Motor neuron (in vitro differentiated cells): ENCODE measurements at regions not wholly inside any gene's neighbourhood (a gene's known extent, or its start where the extent isn't known, plus 50 kb on each side); places are given as distances from the start of the nearest gene placed in this dataset.
"Not testable (repeated sequence)": the region's sequence is repeated elsewhere in the genome, so short reads cannot be mapped to it uniquely, and the experiment has no call there.

Source experiments
- ATAC-seq, 8 experiments: fragments of 200-7000 bp; cut with Tn5 transposase; replicated peaks in 6 of 8; 2 replicates each; pipeline ENCODE4 v1.8.0; 2021; ENCODE audit warnings: mild to moderate bottlenecking in 8 of 8, moderate library complexity in 8 of 8
- H3K27ac ChIP-seq, 2 donors: fragments of 250-450 bp; sonication (Bioruptor Pico); 2 replicates each; pipeline ENCODE4 v1.9.0; 2021; ENCODE audit warnings: antibody characterized with exemption in 2 of 2, mild to moderate bottlenecking in 2 of 2, moderate library complexity in 1 of 2
- H3K4me1 ChIP-seq, 2 donors: fragments of 250-450 bp; sonication (Bioruptor Pico); replicated peaks in 1 of 2; 2 replicates each; pipeline ENCODE4 v1.6.1; 2021; ENCODE audit warnings: antibody characterized with exemption in 2 of 2, mild to moderate bottlenecking in 2 of 2, moderate library complexity in 1 of 2
- H3K4me3 ChIP-seq, 5 donors: fragments of 250-450 bp; sonication (Bioruptor Pico); 2 replicates each; pipeline ENCODE4 v1.9.0; 2021; ENCODE audit warnings: antibody characterized with exemption in 5 of 5, mild to moderate bottlenecking in 5 of 5, moderate library complexity in 4 of 5
- WGBS, 10 experiments: fragments of 450-650 bp; shearing (Covaris generic); methylation state at CpG; one replicate each; pipeline ENCODE4 v1.0.0; 2022; 5-methylcytosine and 5-hydroxymethylcytosine counted together
- in situ Hi-C, 9 experiments: fragments of 400-800 bp; cut with MboI; loops; one replicate each; pipeline ENCODE4 v1.15.0; 2021; ENCODE audit warnings: low sequenced_read_pairs in 9 of 9, low pct_unique_long_range_greater_than_20kb in 2 of 9; ENCODE audit not compliant: unreplicated experiment in 9 of 9

DNA sequence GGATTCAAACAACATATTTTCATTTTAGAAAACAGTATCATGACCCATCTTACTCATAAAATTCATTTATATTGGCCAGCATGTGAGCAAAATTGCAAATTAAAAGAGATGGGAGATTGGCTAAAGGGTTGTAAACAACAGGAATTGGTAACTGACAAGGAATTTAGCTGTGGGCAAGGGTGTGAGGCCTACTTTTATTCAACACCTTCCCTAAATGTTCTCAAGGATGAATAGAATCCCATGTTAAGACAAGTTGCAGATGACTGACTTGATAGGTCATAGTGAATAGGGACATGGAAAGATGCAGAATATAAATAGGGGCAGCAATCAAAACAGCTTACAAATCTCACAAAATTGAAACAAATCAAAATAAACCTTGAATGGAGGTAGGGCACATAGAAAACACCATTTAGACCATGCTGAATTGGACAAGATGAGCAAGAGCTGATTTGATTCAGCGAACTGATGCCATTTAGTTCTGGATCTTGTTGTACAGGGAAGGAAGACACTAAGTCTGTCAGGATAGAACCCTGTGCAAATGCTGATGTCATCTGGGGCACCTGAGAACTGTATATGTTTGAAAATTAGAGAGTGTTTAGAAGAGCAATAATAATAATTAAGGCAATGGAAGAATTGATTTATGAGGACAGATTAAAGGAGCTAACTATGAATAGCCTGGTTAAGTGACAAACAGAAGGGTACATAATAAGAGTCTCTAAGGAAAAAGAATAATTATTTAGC lies 509.7 kb downstream of the ZEB2 start:
- Histone ChIP-seq H3K27ac (no peak overlapping the region), H3K4me1 (peaks cover 2 to 10% of the 10 kb centered on the region in 2 donors), H3K4me3 (no peak overlapping the region)
- 89 to 100% (median 100%) methylated on average over 1 of the region's 1 CpG; no CpG with 5 or more reads in 3 of the 10 experiments for WGBS, 10 experiments
- peak in 6 of 8 experiments; percentile 21 to 86 (median 60) for ATAC-seq
- in situ Hi-C loops = no loop called here

DNA sequence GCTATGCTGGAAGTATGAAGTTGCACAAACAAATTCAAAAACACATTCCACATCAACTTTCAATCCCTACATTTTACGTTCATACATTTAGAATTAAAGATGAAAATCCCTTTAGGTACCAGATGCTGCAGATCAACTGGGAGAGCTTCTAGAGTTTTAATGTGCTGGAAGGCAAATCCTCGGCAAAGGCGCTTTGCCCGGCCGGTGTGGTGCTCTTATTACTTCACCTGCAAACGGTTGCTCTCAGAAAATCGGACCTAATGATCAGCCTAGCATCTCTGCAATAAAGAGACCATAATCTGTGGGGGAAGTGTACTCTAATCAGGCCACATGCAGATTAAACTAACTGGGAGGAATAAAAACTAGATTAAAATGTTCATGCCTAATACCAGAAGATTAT lies 513.8 kb downstream of the ZEB2 start:
- 88 to 100% (median 94%) methylated on average over 1 to 7 of the region's 7 CpGs; no CpG with 5 or more reads in 1 of the 10 experiments for WGBS, 10 experiments
- in situ Hi-C loops = no loop called here
- no peak overlapping the region for H3K27ac ChIP-seq

DNA sequence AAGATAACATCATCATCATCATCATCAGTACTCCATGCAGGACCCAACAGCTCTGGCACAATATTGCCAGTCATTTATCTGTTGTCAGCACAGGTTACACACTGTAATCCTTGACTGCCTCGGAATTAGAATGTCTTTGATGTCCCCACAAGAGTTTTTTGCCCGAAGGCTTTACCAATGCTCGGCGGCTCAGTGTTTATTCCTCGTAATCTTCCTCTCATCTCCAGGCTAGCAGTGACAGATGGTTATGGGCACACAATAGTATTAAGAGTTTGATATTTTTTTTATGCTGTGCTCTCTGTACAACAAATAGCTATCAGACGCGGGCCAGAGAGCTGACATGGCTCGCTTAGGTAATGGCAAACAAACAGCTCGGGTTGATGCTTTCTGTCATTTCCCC lies 515.2 kb downstream of the ZEB2 start:
- Histone ChIP-seq H3K4me1 (peaks cover 0 to 5% of the 10 kb centered on the region in 2 donors), H3K27ac (no peak overlapping the region), H3K4me3 (no peak overlapping the region)
- in situ Hi-C loops = no loop called here
- peak in 5 of 8 experiments; percentile 38 to 70 (median 52) for ATAC-seq
- 68 to 100% (median 90%) methylated on average over 1 to 9 of the region's 9 CpGs; no CpG with 5 or more reads in 2 of the 10 experiments for WGBS, 10 experiments

More for the DNA sequence above, 513.8 kb downstream of the ZEB2 start:
- Histone ChIP-seq H3K4me1 (peaks cover 7 to 9% of the 10 kb centered on the region in 2 donors), H3K4me3 (no peak overlapping the region)
- ATAC-seq = no peak

DNA sequence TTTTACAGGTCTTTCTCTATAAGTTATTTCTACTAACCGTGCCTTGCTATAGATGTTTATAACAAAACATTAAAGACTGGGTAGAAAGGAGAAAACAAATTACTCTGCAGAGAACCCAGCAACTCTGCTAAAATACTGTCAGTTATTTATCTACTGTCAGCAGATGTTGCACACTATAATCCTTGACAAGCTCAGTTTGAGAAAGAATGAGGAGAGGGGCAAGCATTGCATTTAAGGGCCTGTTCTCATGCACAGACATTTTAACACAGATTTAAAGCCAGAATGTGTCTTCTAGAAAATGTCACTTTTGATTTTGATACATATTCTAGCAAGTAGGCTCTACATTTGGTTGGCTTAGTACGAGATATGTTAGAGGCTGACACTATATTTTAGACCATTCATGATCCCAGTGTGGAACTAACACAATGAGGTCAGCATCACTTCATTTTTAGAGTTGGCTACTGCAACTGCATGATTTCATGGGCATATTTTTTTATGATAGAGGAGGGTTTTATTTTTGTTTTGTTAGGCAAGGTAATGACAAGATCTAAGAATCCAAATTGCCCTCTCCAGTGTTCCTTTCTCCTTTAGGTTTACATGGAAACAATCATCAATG lies 516.4 kb downstream of the ZEB2 start:
- 56 to 100% (median 89%) methylated on average over 1 to 2 of the region's 2 CpGs for WGBS, 10 experiments
- in situ Hi-C loops = no loop called here
- H3K4me3 ChIP-seq = no peak overlapping the region
- H3K27ac ChIP-seq = no peak overlapping the region
- peaks cover 0 to 5% of the 10 kb centered on the region in 2 donors for H3K4me1 ChIP-seq
- ATAC-seq = peak in 2 of 8 experiments; percentile 41 to 43

DNA sequence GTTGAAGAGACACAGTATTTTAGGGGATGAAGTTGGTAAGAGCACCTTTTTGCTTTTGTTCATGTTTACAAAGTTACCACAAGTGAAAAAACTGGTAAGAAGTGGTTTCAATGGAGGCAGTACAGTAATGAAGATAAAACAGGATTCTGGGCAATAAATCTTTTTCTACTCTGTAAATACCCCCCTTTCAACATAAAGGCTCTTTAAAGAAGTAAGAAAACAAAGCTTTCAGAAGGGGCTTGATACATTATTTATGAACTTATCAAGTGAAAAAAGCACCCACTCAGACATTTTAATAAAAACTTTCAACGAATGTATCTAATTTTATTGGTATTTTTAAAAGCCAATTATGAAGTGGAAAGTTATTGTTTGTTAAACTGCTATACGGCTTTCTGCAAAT lies 522.9 kb downstream of the ZEB2 start:
- ATAC-seq = peak in 2 of 8 experiments; percentile 29 to 30
- WGBS, 10 experiments = 43 to 77% (median 69%) methylated on average over 1 to 2 of the region's 2 CpGs; no CpG with 5 or more reads in 1 of the 10 experiments
- H3K27ac ChIP-seq = no peak overlapping the region
- peaks cover 2 to 9% of the 10 kb centered on the region in 2 donors for H3K4me1 ChIP-seq
- no peak overlapping the region for H3K4me3 ChIP-seq
- in situ Hi-C loops = no loop called here

DNA sequence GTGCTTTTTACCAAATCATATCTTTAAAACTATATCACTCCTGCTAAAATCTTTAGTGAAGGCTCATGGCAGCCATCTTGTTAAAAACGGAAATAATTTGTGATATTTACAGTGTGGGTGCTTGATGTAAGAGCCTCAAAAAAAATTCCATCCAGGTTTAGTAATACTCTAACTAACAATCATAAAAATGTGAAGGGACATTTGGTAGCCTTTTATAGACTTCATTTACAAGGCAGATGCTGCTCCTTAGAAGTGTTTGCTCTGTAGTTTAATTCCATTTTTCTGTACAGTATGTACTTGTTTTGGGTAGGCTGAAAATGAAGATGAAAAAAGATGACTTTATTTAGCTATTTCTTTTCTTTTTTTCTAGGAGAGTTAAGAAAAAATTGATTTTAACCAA lies 525.0 kb downstream of the ZEB2 start:
- in situ Hi-C loops = no loop called here
- Histone ChIP-seq H3K4me1 (peaks cover 2 to 9% of the 10 kb centered on the region in 2 donors), H3K4me3 (no peak overlapping the region), H3K27ac (no peak overlapping the region)
- ATAC-seq = no peak
- WGBS, 10 experiments = 29 to 100% (median 83%) methylated on average over 1 of the region's 1 CpG; no CpG with 5 or more reads in 4 of the 10 experiments

DNA sequence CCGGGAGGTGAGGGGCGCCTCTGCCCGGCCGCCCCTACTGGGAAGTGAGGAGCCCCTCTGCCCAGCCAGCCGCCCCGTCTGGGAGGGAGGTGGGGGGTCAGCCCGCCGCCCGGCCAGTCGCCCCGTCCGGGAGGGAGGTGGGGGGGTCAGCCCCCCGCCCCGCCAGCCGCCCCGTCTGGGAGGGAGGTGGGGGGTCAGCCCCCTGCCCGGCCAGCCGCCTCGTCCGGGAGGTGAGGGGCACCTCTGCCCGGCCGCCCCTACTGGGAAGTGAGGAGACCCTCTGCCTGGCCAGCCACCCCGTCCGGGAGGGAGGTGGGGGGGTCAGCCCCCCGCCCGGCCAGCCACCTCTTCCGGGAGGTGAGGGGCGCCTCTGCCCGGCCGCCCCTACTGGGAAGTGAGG lies 528.3 kb downstream of the ZEB2 start:
- in situ Hi-C loops, H3K4me3 ChIP-seq, ATAC-seq, H3K27ac ChIP-seq, H3K4me1 ChIP-seq: not testable (repeated sequence)
- no CpG with 5 or more reads among the region's 30 CpGs for WGBS, 10 experiments

DNA sequence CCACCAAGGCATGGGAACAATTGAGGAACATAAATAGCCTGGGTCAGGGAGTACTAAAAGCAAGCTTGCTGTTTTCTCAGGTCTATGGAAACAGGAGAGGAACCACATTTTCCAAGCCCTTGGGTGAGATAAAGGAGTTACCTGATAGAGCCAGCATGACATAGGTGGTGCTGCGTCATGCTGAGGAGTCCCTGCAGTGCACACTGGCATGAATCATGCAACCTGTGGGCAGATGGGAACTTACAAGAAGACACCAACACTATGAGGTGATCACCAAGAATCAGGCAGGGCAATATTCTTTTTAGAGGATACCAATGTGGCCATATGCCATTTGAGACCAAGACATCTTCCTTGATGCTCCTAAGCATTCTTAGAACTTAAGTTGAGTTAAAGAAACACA lies 531.8 kb downstream of the ZEB2 start:
- WGBS, 10 experiments = 100% methylated on average over 1 of the region's 1 CpG; no CpG with 5 or more reads in 6 of the 10 experiments
- no peak for ATAC-seq
- in situ Hi-C loops = no loop called here

DNA sequence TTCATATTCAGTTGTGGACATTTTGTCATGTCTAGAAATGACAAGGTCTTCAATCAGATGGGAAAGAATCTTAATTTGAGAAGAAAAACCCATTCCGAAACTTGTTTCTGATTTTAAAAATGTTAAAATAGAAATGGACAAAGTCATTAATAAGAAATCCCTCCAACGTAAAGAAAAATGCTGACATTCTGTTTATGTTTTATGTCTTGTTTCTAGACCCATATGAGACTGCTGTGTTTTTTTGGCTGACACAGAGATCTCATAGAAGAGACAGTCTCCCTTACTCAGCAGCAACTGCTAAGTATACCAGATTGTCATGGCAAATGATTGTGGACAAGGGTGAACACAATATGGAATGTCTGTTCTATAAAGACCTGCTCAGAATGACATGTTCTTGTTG lies 538.5 kb downstream of the ZEB2 start:
- Histone ChIP-seq H3K27ac (no peak overlapping the region), H3K4me3 (no peak overlapping the region), H3K4me1 (no peaks in the 10 kb centered on the region)
- no peak for ATAC-seq
- 94 to 100% (median 98%) methylated on average over 1 to 2 of the region's 2 CpGs for WGBS, 10 experiments
- in situ Hi-C loops = no loop called here

More for the DNA sequence above, 531.8 kb downstream of the ZEB2 start:
- no peaks in the 10 kb centered on the region for H3K4me1 ChIP-seq
- H3K27ac ChIP-seq = no peak overlapping the region
- no peak overlapping the region for H3K4me3 ChIP-seq

DNA sequence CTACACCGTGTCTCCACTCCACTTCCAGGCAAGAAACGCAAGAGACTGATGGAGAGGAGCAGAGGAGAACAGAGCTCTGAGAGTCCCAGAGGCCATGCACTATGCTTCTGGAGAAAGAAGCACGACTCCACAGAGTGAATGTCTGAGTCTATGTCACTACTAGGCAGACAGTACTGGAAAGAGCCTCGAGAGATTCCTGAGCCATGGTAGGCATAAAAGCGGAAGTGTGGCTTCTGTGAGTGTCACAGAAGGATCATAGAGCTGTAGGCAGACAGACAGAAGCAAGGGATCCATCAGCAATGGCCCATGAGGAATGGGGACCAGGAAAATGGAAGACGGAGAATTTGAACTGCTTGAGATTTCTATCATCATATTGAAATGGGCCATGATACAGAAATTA lies 542.6 kb downstream of the ZEB2 start:
- ATAC-seq = no peak
- H3K4me1 ChIP-seq = no peaks in the 10 kb centered on the region
- no peak overlapping the region for H3K4me3 ChIP-seq
- no peak overlapping the region for H3K27ac ChIP-seq
- in situ Hi-C loops = no loop called here
- WGBS, 10 experiments = 60 to 100% (median 96%) methylated on average over 1 to 6 of the region's 6 CpGs

DNA sequence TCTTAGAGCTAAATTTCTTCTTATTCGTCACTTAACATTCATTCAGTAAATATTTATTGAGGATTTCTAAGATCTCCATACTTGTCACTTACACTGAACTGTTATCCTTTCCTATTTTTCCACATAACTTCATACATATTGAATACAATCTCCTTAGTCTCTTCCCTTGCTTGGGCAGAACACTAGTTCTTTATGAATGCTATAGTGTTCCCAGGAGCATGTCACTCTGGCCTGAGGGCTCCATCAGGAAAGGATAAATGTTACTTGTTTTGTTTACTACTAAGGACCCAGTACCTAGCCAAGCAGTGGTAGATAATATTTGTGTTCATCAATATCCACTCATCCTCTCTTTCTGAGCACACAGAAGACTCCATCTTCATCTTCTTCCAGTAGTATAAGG lies 544.7 kb downstream of the ZEB2 start:
- Histone ChIP-seq H3K27ac (no peak overlapping the region), H3K4me3 (no peak overlapping the region), H3K4me1 (no peaks in the 10 kb centered on the region)
- WGBS, 10 experiments = 22 to 100% (median 89%) methylated on average over 1 of the region's 1 CpG; no CpG with 5 or more reads in 1 of the 10 experiments
- in situ Hi-C loops = no loop called here
- ATAC-seq = no peak

DNA sequence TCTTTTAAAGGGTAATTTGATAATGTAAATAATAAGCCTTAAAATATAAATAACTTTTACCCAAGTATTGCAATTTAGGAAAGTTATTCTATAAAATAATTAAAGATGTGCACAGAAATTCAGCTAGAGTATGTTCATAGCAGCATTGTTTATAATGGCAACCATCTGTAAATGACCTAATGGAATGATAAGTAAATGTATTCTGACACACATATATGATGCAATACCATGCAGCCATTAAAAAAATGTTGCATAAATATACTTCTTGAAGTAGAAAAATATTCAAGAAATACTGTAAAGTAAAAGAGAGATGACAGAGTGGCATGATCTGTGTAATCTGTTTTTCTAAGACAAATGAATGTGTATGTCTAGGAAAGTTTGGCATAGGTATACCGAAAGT lies 545.7 kb downstream of the ZEB2 start:
- no peak for ATAC-seq
- Histone ChIP-seq H3K4me1 (no peaks in the 10 kb centered on the region), H3K4me3 (no peak overlapping the region), H3K27ac (no peak overlapping the region)
- in situ Hi-C loops = no loop called here
- 83 to 100% (median 93%) methylated on average over 1 of the region's 1 CpG; no CpG with 5 or more reads in 2 of the 10 experiments for WGBS, 10 experiments

DNA sequence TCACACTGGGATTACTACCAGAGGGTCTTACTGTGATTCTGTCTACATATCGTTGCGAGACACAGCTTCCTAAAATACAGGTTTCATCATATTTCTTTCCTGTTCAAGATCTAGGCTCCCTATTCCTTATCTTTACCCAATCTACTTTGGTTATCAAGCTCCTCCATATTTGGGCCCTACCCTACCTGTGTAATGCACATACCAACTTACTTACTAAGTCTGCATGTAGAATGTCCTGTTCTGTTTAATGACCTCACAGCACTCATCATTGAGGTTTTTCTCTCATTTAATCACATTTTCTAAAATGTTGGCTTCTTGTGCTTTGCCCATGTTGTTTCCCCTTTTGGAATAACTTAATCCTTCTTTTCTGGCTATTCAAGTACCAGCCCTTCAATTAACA lies 551.1 kb downstream of the ZEB2 start:
- no peak overlapping the region for H3K27ac ChIP-seq
- no peak for ATAC-seq
- 94 to 100% (median 100%) methylated on average over 1 to 2 of the region's 2 CpGs; no CpG with 5 or more reads in 5 of the 10 experiments for WGBS, 10 experiments
- no peak overlapping the region for H3K4me3 ChIP-seq
- in situ Hi-C loops = no loop called here
- H3K4me1 ChIP-seq = no peaks in the 10 kb centered on the region
